Calu3 (cell line): ENCODE measurements at regions not wholly inside any gene's neighbourhood (a gene's known extent, or its start where the extent isn't known, plus 50 kb on each side); places are given as distances from the start of the nearest gene placed in this dataset.
"Not testable (repeated sequence)": the region's sequence is repeated elsewhere in the genome, so short reads cannot be mapped to it uniquely, and the experiment has no call there.

Experiments
- BruUV-seq: library from RNA; stranded (reverse); fragments of 400-500 nt; replicated peaks from 2 replicates; lab custom pipeline; 2021; lab: Mats Ljungman, UMichigan
- CTCF ChIA-PET: fragments of 300-600 bp; sonication (Branson Sonifier 250); formaldehyde crosslinking; loops from one replicate; lab custom pipeline; 2022; ENCODE audit warnings: antibody characterized with exemption; lab: Charles Lee
- DNase-seq: peaks from one replicate; pipeline ENCODE4 v3.0.0; 2022
- H3K27ac Mint-ChIP-seq: one replicate; pipeline ENCODE4 v1.8.0; 2022; ENCODE audit warnings: mixed read lengths; ENCODE audit not compliant: unreplicated experiment
- H3K27me3 Mint-ChIP-seq: one replicate; pipeline ENCODE4 v1.8.0; 2022; ENCODE audit warnings: mixed read lengths; ENCODE audit not compliant: unreplicated experiment
- H3K36me3 Mint-ChIP-seq: one replicate; pipeline ENCODE4 v1.8.0; 2022; ENCODE audit warnings: mild to moderate bottlenecking, moderate library complexity, mixed read lengths; ENCODE audit not compliant: insufficient read depth, unreplicated experiment
- H3K4me1 Mint-ChIP-seq: one replicate; pipeline ENCODE4 v1.8.0; 2022; ENCODE audit warnings: mild to moderate bottlenecking, low read depth, mixed read lengths; ENCODE audit not compliant: unreplicated experiment
- H3K4me3 Mint-ChIP-seq: one replicate; pipeline ENCODE4 v1.8.0; 2022; ENCODE audit warnings: mild to moderate bottlenecking, low read depth, moderate library complexity, mixed read lengths; ENCODE audit not compliant: unreplicated experiment
- H3K9me3 Mint-ChIP-seq: one replicate; pipeline ENCODE4 v1.8.0; 2022; ENCODE audit warnings: low read depth, mixed read lengths; ENCODE audit not compliant: unreplicated experiment
- CTCF ChIP-seq: fragments of 200-600 bp; IDR thresholded peaks from one replicate; pipeline ENCODE4 v1.8.0; 2022; ENCODE audit warnings: antibody characterized with exemption; ENCODE audit not compliant: unreplicated experiment
- intact Hi-C: fragments of 100-400 bp; cut with micrococcal nuclease; formaldehyde crosslinking; loops from one replicate; pipeline ENCODE4 v1.10.0; 2022; ENCODE audit not compliant: unreplicated experiment

- H3K4me1 Mint-ChIP-seq = peaks cover 19% of the 10 kb centered on the region
Measured at GRCh38 chr3:80733522-80734176, 965.9 kb upstream of the ROBO1 start.

DNA sequence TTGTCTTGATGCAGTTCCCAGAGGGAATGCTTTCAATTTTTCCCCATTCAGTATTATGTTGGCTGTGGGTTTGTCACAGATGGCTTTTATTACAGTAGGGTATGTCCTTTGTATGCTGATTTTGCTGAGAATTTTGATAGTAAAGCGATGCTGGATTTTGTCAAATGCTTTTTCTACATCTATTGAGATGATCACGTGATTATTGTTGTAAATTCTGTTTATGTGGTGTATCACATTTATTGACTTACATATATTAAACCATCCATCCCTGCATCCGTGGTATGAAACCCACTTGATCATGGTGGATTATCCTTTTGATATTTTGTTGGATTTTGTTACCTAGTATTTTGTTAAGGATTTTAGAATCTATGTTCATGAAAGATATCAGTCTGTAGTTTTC lies 959.8 kb upstream of the ROBO1 start:
- H3K4me3 Mint-ChIP-seq, intact Hi-C loops, H3K27me3 Mint-ChIP-seq, H3K27ac Mint-ChIP-seq, H3K36me3 Mint-ChIP-seq, H3K9me3 Mint-ChIP-seq, H3K4me1 Mint-ChIP-seq, BruUV-seq, DNase-seq: not testable (repeated sequence)
- CTCF ChIA-PET = interaction anchor here (0.6 kb wide), 1 partner anchor 830 kb away, joined by 3 read pairs; no protein-coding TSS in a partner anchor

More at GRCh38 chr3:80733522-80734176, 965.9 kb upstream of the ROBO1 start:
- no peaks in the 10 kb centered on the region for H3K36me3 Mint-ChIP-seq
- peak overlapping the region; percentile 83 for H3K27ac Mint-ChIP-seq
- no TSS peak for BruUV-seq
- no peak for TF ChIP-seq CTCF
- no peaks in the 10 kb centered on the region for H3K27me3 Mint-ChIP-seq
- DNase-seq = peak; percentile 68
- peak overlapping the region; percentile 43 for H3K4me3 Mint-ChIP-seq
- CTCF ChIA-PET = no interaction called here
- intact Hi-C loops = loop anchor here (1.0 kb wide), 1 partner anchor 37 kb away; no protein-coding TSS in a partner anchor
- H3K9me3 Mint-ChIP-seq = peaks cover 2% of the 10 kb centered on the region

DNA sequence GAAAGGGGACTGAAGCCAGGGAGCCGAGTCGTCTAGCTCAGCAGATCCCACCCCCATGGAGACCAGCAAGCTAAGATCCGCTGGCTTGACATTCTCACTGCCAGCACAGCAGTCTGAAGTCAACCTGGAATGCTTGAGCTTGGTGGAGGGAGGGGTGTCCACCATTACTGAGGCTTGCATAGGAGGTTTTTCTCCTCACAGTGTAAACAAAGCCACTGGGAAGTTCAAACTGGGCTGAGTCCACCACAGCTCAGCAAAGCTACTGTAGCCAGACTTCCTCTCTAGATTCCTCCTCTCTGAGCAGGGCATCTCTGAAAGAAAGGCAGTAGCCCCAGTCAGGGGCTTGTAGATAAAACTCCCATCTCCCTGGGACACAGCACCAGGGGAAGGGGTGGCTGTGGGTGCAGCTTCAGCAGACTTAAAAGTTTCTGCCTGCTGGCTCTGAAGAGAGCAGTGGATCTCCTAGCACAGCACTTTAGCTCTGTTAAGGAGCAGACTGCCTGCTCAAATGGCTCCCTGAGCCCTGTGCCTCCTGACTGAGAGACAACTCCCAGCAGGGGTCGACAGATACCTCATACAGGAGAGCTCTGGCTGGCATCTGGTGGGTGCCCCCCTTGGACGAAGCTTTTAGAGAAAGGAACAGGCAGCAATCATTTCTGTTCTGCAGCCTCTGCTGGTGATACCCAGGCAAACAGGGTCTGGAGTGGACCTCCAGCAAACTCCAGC lies 942.0 kb upstream of the ROBO1 start:
- DNase-seq, H3K27ac Mint-ChIP-seq, H3K36me3 Mint-ChIP-seq, CTCF ChIA-PET, H3K27me3 Mint-ChIP-seq, H3K4me1 Mint-ChIP-seq, BruUV-seq, intact Hi-C loops, H3K4me3 Mint-ChIP-seq: not testable (repeated sequence)
- H3K9me3 Mint-ChIP-seq = peaks cover 13% of the 10 kb centered on the region

GRCh38 chr3:80705290-80705689 lies 937.5 kb upstream of the ROBO1 start:
- CTCF ChIA-PET = no interaction called here
- no peaks in the 10 kb centered on the region for H3K36me3 Mint-ChIP-seq
- DNase-seq = no peak
- H3K9me3 Mint-ChIP-seq = peaks cover 5% of the 10 kb centered on the region
- no peaks in the 10 kb centered on the region for H3K4me1 Mint-ChIP-seq
- H3K4me3 Mint-ChIP-seq = no peak overlapping the region
- no peaks in the 10 kb centered on the region for H3K27me3 Mint-ChIP-seq
- no peak for TF ChIP-seq CTCF
- no peak overlapping the region for H3K27ac Mint-ChIP-seq
- BruUV-seq = no TSS peak
- intact Hi-C loops = no loop called here

DNA sequence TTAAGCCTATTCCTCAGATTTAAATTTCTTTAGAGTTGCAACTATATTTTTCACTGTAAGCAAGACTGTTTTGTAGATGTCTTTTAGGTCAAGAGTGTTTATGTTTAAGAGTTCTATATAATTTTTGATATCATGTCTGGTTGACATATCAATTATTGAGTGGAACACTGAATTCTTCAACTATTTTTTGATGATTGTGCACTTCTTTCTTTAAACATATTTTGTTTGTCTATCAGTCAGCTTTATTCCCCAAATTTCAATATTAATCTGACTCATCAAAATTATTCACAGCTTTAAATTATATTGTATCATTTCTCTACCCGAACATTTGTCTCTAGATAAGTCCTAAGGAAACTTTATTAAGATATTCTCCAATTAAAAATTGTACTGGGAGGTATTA lies 933.6 kb upstream of the ROBO1 start:
- no peak for DNase-seq
- H3K9me3 Mint-ChIP-seq = peaks cover 5% of the 10 kb centered on the region
- H3K4me1 Mint-ChIP-seq = peaks cover 19% of the 10 kb centered on the region
- H3K4me3 Mint-ChIP-seq = no peak overlapping the region
- CTCF ChIA-PET = no interaction called here
- no peak for TF ChIP-seq CTCF
- intact Hi-C loops = no loop called here
- H3K27ac Mint-ChIP-seq = no peak overlapping the region
- no TSS peak for BruUV-seq
- H3K36me3 Mint-ChIP-seq = peaks cover 4% of the 10 kb centered on the region
- H3K27me3 Mint-ChIP-seq = no peaks in the 10 kb centered on the region
